Activated T-cell treated with anti-CD3 and anti-CD28 coated beads, Interleukin-2, amount 50 U/mL, for 4 hours (primary cell): ENCODE measurements at regions not wholly inside any gene's neighbourhood (a gene's known extent, or its start where the extent isn't known, plus 50 kb on each side); places are given as distances from the start of the nearest gene placed in this dataset.

Experiments
- ATAC-seq, 2 donors: fragments of 200-7000 bp; cut with Tn5 transposase; one replicate each; pipeline ENCODE4 v1.10.0; 2021
- DNase-seq: peaks from one replicate; pipeline ENCODE4 v3.0.0-alpha.2; 2020
- H3K27me3 Mint-ChIP-seq: one replicate; pipeline ENCODE4 v1.8.0; 2021; ENCODE audit warnings: low read depth, mixed read lengths
- H3K36me3 Mint-ChIP-seq: one replicate; pipeline ENCODE4 v1.8.0; 2022; ENCODE audit warnings: mixed read lengths; ENCODE audit not compliant: insufficient read depth
- H3K4me1 Mint-ChIP-seq: one replicate; pipeline ENCODE4 v1.8.0; 2021; ENCODE audit warnings: low read depth, mixed read lengths
- H3K4me3 Mint-ChIP-seq: one replicate; pipeline ENCODE4 v1.8.0; 2021; ENCODE audit warnings: mild to moderate bottlenecking, moderate library complexity, mixed read lengths
- H3K9me3 Mint-ChIP-seq: one replicate; pipeline ENCODE4 v1.8.0; 2021; ENCODE audit warnings: mixed read lengths

DNA sequence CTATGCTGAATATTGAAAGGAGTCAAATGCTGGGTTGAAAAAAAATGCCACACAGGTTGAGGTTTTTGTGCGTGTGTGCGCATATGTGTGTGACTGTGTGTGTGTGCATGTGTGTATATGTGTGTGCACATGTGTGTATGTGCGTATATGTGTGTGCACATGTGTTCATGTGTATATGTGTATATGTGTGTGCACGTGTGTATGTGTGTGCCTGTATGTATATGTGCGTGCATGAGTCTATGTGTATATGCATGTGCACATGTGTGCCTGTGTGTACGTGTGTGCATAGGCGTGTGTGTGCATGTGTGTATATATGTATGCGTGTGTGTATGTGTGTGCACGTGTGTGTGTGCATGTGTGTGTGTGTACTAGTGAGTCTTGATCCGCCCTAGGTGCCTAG is 655.7 kb downstream of the AACS start:
- ATAC-seq (no peak), DNase-seq (no peak)
- Mint-ChIP-seq H3K27me3 (no peaks in the 10 kb centered on the region), H3K4me3 (no peak overlapping the region), H3K4me1 (no peaks in the 10 kb centered on the region), H3K36me3 (no peaks in the 10 kb centered on the region), H3K9me3 (peaks cover 14% of the 10 kb centered on the region)

DNA sequence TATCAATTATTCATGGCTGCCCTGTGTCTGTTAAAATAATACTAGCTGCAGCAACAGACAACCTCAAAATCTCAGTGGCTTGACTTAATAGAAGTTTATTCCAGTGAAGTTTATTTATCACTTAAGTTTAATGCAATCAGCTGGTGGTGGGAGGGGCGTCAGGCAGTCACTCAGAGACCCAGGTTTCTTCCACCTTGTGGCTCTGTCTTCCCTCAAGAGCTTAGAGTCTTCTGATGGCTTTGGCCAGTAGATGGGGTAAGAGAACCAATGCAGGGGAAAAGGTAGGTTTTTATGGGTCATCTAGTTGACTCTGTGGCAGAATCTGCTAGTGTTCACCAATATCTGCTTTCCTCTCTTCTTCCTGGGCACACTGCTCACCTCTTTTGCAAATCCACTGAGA is 668.9 kb downstream of the AACS start:
- H3K4me1 Mint-ChIP-seq: no peaks in the 10 kb centered on the region
- H3K27me3 Mint-ChIP-seq: no peaks in the 10 kb centered on the region
- no peaks in the 10 kb centered on the region for H3K36me3 Mint-ChIP-seq
- peaks cover 18% of the 10 kb centered on the region for H3K9me3 Mint-ChIP-seq
- ATAC-seq (no peak), DNase-seq (no peak)
- H3K4me3 Mint-ChIP-seq: no peak overlapping the region

DNA sequence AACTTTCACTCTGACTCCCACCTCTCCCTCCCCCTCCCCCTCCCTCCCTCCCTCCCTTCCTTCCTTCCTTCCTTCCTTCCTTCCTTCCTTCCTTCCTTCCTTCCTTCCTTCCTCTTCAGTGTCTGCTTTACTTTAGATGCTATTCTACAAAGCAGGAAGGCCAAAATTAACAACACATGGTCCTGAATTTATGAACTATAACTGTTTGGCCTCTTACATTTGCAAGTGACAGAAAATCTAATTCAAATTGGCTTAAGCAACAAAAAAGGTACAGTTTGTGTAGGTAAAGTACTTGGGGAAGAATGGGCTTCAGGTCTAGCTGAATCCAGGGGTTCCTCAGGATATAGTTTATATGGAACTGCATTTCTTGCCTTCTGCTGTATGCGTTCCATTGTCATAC is 673.0 kb downstream of the AACS start:
- Mint-ChIP-seq H3K27me3 (no peaks in the 10 kb centered on the region), H3K36me3 (no peaks in the 10 kb centered on the region), H3K4me1 (no peaks in the 10 kb centered on the region), H3K9me3 (peaks cover 21% of the 10 kb centered on the region), H3K4me3 (no peak overlapping the region)
- ATAC-seq (no peak), DNase-seq (no peak)

DNA sequence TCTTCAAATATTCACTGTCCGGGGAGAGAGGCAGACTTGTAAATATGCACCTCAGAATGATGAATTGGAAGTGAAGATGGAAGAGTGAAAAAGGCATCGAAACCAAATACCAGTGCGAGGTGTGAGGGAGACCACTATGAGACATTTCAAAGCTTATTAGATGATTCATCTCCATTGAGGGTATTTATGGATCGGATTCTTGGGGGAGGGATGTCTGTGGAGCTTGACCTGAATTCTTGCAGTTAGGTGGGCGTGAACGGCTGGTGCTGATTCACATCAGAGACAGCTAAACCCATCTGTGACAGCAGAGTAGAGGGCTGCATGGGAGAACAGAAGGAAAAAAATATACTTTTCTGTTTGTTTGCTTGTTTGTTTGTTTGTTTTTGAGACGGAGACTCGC is 677.2 kb downstream of the AACS start:
- no peaks in the 10 kb centered on the region for H3K36me3 Mint-ChIP-seq
- ATAC-seq: no peak
- H3K4me1 Mint-ChIP-seq: no peaks in the 10 kb centered on the region
- DNase-seq: no peak
- H3K9me3 Mint-ChIP-seq: peaks cover 9% of the 10 kb centered on the region
- no peaks in the 10 kb centered on the region for H3K27me3 Mint-ChIP-seq
- H3K4me3 Mint-ChIP-seq: no peak overlapping the region

DNA sequence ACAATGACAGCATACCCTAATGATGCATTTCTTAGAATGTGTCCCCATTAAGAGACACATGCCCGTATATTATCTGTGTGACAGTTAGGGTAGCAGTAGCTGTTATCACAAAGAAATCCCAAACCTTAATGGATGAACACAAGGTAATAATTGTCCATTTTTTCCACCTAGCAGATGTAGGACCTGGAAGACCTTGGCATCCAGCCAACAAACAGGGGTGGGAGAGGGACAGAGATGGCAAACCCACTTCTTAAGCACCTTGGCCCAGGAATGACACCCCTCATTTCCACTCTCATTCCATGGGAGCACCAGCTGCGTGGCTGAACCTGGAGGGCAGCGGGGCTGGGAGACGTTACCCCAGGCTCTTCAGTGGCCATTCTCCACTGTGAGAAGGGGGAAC is 679.0 kb downstream of the AACS start:
- ATAC-seq: no peak
- DNase-seq: no peak
- H3K27me3 Mint-ChIP-seq: no peaks in the 10 kb centered on the region
- H3K36me3 Mint-ChIP-seq: no peaks in the 10 kb centered on the region
- H3K4me3 Mint-ChIP-seq: no peak overlapping the region
- peaks cover 7% of the 10 kb centered on the region for H3K9me3 Mint-ChIP-seq
- no peaks in the 10 kb centered on the region for H3K4me1 Mint-ChIP-seq

DNA sequence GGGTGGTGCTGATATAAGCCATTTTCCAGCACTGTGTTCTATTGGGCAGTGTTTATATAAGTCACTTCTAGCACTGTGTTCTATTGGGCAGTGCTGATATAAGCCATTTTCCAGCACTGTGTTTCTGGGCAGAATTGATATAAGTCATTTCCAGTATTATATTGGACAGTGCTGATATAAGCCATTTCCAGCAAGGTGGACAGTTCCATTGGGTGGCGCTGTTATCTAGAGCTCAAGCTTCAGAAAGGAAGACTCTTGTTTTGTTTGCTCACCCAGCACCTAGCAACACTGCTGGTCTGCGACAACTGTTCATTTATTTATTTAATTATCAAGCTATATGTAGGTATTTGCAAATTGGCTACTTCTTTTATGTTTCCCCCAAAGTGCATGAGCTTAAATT is 690.3 kb downstream of the AACS start:
- Mint-ChIP-seq H3K36me3 (no peaks in the 10 kb centered on the region), H3K4me3 (no peak overlapping the region), H3K27me3 (no peaks in the 10 kb centered on the region), H3K4me1 (no peaks in the 10 kb centered on the region), H3K9me3 (no peaks in the 10 kb centered on the region)
- DNase-seq (no peak), ATAC-seq (no peak)

DNA sequence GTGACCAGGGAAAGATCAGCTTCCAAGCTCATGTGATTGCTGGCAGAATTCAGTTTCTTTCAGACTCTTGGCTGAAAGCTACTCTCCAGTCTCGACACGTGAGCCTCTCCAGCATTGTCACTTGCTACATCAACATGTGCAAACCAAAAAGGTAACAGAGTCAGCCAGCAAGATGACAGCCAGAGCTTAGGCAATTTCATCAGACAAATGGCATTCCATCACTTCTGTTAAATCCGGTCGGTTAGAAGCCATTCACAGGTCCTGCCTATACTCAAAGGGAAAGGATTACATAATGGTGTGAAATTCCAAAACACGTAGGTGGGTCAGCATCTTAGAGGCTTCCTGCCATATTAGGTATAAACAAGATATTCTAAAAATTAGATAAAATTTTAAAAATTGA is 700.9 kb downstream of the AACS start:
- Mint-ChIP-seq H3K9me3 (no peaks in the 10 kb centered on the region), H3K4me3 (no peak overlapping the region), H3K27me3 (no peaks in the 10 kb centered on the region), H3K4me1 (no peaks in the 10 kb centered on the region), H3K36me3 (no peaks in the 10 kb centered on the region)
- ATAC-seq: no peak
- DNase-seq: no peak

DNA sequence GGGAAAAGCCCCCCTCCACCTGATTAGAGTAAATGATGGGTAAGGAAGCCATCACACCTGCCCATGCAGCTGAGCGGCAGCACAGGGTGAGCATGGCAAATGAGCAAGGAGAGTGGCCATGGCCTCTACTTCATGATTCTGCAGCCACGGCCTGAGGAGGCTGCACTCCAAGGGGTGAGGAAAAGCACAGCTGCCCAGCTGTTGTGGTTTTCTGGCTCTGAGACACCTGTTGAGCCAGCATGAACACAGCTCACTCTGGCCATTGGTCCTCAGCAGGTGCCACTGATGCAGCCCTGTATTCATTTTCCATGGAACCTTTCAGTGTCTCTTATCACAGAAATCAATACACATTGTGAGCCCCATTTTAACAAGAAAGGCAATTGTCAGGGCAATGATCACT is 707.2 kb downstream of the AACS start:
- no peak for DNase-seq
- Mint-ChIP-seq H3K4me3 (no peak overlapping the region), H3K4me1 (no peaks in the 10 kb centered on the region), H3K9me3 (no peaks in the 10 kb centered on the region), H3K36me3 (no peaks in the 10 kb centered on the region), H3K27me3 (no peaks in the 10 kb centered on the region)
- no peak for ATAC-seq

DNA sequence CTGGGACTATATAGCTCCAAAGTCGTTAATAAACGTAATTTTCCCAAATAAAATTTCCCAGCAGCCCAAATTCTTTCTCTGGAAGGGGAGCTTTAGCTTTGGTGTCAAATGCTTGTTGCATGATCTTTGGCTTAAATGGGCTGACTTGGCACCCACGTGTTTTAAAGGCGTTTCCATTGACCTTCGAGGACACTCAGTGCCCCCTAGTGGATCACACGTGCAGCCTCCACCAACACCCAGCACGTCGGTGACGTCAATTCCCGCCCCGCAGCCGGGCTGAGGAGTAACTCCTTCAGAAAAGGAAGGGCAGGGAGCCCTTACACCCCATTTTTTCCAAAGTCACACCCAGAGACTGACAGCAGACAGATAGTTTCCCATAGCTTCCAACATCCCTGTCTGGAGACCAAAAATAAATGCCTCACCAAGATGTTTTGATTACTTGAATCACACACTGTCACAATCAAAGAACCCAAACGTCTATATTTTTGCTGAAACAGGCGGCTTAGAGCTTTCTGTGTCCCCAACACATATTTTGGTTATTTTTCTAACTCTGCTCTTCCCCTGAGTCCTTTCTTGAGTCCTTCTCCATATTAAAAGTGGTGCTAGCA is 707.9 kb downstream of the AACS start:
- DNase-seq (no peak), ATAC-seq (no peak)
- Mint-ChIP-seq H3K9me3 (no peaks in the 10 kb centered on the region), H3K27me3 (no peaks in the 10 kb centered on the region), H3K36me3 (no peaks in the 10 kb centered on the region), H3K4me3 (no peak overlapping the region), H3K4me1 (no peaks in the 10 kb centered on the region)

DNA sequence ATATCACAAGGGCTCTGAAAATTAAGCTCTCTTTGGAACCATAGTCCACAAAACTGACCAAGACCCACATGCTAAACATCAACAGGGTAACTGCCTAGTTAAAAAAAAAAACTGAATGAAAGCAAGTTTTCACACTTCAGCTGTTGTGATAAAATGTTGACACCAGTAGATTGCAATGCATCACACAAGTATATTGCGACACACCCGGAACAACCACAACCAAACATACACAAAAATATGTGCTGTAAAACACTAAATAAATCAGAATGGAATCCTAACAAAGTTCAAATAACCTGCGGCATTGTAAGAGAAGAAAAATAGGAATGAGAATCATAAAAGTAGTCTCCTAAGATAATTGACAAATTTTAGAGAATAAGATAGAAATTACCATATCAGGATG is 710.3 kb downstream of the AACS start:
- DNase-seq: no peak
- Mint-ChIP-seq H3K9me3 (peaks cover 4% of the 10 kb centered on the region), H3K27me3 (no peaks in the 10 kb centered on the region), H3K4me1 (no peaks in the 10 kb centered on the region), H3K4me3 (no peak overlapping the region), H3K36me3 (no peaks in the 10 kb centered on the region)
- ATAC-seq: no peak

DNA sequence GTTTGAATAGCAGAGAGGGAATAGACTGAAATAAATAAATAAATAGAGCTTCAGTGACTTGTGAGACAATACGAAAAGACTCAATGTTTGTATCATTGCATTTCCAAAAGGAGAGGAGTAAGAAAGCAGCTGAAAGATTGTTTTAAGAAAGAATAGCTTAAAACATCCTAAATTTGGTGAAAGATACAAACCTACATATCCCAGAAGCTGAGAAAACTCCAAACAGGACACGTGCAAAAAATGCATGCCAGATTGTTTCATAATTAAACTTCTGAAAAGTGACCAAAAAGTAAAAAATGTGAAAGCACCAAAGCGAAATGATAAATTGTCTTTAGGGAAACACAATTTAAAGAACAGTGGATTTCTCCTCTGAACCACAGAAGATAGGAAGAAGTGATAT is 711.0 kb downstream of the AACS start:
- H3K4me3 Mint-ChIP-seq: no peak overlapping the region
- H3K4me1 Mint-ChIP-seq: no peaks in the 10 kb centered on the region
- no peaks in the 10 kb centered on the region for H3K36me3 Mint-ChIP-seq
- no peak for DNase-seq
- H3K27me3 Mint-ChIP-seq: no peaks in the 10 kb centered on the region
- H3K9me3 Mint-ChIP-seq: peaks cover 4% of the 10 kb centered on the region
- no peak for ATAC-seq

DNA sequence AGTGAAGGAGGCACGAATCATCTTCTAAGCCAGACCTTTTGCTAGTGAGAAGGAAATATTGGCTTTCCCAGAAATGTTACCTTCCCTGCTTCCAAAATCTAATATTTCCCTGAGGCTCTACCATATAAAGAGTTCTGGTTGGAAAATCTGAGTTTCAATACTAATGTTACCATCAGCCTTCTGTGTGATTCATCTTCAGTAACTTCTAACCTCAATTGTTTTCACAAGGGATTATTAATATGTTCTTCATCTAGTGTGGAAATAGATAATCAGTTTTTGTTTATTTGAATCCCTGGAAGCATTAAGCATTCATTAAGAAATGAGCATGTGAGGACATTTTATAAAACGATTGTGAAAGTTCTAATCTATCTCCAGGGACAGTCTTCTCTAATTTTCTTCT is 720.9 kb downstream of the AACS start:
- Mint-ChIP-seq H3K36me3 (no peaks in the 10 kb centered on the region), H3K4me1 (no peaks in the 10 kb centered on the region), H3K9me3 (peaks cover 4% of the 10 kb centered on the region), H3K27me3 (no peaks in the 10 kb centered on the region), H3K4me3 (no peak overlapping the region)
- DNase-seq (no peak), ATAC-seq (no peak)

DNA sequence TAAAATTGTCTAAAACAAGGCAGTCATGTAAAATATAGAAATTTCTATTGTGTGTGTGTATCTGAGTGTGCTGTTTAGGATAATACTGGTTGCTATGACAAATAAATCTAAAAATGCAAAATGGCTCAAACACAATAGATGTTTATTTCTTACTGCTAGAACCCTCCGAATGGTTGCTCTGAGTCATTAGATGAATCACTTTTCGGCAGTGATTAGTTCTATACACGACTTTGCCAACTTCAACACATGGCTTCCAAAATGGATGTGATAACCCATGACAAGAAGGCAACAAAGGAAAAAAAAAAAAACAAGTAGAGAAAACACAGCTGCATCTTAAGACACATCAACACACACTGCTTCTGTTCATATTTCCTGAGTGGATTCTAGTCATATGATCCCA is 729.2 kb downstream of the AACS start:
- Mint-ChIP-seq H3K9me3 (peaks cover 4% of the 10 kb centered on the region), H3K4me1 (no peaks in the 10 kb centered on the region), H3K27me3 (no peaks in the 10 kb centered on the region), H3K36me3 (no peaks in the 10 kb centered on the region), H3K4me3 (no peak overlapping the region)
- no peak for DNase-seq
- ATAC-seq: no peak

DNA sequence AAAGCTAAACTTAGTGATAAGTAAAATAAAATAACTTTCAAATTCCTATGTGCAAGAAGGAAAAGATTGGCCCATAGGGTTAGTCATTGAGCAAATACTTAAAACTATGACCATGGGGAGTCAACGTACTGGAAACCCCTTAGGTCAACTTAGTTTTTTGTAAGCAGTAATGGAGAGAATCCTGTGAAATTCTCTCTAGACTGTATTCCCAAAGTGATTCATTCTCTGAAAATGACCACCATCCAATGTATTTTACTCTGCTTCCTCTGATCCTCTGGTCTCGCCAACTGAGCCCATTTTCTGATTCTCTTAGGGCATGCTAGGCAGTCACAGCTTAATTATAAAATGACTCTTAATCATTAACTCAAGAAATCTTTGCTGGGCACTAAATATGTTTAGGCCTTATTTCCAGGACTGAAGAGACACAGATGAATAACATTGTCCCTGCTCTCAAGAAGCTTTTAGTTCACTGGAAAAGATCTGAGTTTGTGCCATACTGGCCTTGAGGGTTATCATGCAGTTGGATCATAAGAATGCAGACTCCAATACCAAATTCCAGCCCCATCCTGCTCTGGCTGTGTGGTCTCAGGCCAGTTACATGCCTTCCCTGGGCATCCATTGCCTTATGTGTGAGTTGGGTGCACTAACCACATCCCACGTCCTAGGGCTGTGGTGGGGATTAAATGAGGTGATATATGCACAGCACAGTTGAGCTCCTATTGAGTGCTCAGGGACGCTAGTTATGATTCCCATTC is 732.4 kb downstream of the AACS start:
- ATAC-seq (no peak), DNase-seq (no peak)
- Mint-ChIP-seq H3K9me3 (no peaks in the 10 kb centered on the region), H3K4me3 (no peak overlapping the region), H3K36me3 (no peaks in the 10 kb centered on the region), H3K27me3 (no peaks in the 10 kb centered on the region), H3K4me1 (no peaks in the 10 kb centered on the region)

DNA sequence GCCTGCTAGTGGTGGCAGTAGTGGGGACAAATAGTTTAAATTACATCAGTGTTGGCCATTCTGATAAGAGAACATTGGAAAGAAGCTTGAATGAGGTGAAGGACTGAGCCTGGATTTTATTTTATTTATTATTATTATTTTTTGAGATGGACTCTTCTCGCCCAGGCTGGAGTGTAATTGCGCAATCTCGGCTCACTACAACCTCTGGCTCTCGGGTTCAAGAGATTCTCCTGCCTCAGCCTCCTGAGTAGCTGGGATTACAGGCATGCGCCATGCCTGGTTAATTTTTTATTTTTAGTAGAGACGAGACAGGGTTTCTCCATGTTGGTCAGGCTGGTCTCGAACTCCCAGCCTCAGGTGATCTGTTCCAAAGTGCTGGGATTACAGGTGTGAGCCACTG is 739.4 kb downstream of the AACS start:
- H3K36me3 Mint-ChIP-seq: no peaks in the 10 kb centered on the region
- H3K9me3 Mint-ChIP-seq: peaks cover 9% of the 10 kb centered on the region
- DNase-seq (no peak), ATAC-seq (no peak)
- H3K27me3 Mint-ChIP-seq: no peaks in the 10 kb centered on the region
- no peak overlapping the region for H3K4me3 Mint-ChIP-seq
- H3K4me1 Mint-ChIP-seq: no peaks in the 10 kb centered on the region
